ENCODE measurements at regions not wholly inside any gene's neighbourhood (a gene's known extent, or its start where the extent isn't known, plus 50 kb on each side); places are given as distances from the start of the nearest gene placed in this dataset.

DNA sequence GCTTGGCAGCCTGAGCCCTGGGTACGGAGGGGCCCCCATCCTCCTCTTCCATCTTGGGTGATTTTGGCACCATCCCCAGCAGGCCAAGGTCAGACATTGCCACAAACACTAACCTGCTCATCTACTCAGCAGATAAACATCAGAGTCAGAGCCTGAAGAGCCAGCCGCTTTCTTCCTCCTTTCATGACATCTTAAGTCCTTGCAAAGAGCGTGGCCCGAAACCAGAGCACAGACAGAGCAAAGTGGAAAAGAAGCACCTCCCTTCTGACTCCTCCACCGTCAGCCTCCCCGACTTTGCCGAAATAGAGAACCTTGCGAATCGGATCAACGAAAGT, 60.4 kb upstream of the RPH3AL start:
- DNase-seq (ENCODE audit: low read depth): no peak

DNA sequence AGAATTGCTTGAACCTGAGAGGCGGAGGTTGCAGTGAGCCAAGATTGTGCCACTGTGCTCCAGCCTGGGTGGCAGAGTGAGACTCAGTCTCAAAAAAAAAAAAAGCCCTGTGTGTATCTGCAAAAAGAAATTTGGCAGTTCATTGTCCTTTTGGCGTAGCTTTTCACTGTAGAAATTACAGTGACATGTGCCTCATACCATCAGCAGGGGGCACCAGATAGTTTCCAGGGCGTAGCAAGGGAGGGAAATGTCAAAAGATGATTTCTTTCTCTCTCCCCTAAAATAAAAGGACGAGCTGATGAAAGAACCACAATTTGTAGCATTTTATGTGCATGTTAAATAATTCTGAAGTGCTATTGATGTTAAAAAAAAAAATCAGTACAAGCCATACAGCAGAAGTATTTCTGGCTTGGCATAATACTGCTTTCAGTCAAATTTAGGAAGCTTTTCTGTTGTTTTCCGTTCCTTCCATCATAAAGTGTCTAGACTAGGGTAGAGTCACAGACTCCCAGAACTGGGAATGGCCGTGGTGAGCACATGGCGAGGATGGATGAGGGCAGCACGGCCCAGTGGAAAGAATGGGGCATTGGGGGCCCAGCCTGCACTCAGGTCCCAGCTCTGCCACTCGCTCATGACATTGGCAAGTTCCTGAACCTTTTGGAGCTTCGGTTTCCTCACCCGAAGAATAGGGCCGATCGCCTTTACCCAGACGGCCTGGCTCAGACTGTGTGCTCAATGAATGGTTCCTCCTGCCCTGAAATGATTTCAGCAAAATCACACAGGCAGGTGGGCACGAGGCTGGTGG, 59.8 kb upstream of the RPH3AL start:
- DNase-seq (ENCODE audit: low read depth): no peak

DNA sequence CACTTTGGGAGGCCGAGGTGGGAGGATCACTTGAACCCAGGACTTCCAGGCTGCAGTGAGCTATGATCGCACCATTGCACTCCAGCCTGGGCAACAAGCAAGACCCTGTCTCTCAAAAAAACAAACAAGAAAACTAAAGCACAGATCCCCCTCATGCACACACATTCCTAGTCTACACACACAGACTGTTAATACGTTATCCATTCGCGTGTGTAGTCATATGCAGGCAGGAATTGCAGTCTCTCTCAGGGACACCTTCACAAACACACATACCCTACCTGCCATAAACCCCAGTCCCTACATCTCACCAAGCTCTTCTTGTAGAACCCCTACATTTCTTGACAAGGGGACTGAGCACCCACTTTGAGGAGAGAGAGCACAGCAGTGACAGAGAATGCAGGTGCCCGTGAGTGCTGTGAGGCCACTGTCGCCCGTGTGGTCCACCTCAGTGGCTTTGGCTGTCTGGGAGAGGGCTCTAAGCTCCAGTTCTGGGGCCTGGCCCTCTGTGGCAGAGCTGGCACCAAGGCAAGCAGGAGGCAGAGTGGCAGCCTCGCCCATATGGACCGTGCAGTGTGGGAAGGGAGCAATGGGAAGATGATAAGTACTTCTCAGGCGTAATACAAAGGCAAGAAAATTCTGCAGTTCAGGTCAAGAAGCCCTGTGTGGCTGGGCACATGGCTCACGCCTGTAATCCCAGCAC, 59.0 kb upstream of the RPH3AL start:
- DNase-seq (ENCODE audit: low read depth): no peak

DNA sequence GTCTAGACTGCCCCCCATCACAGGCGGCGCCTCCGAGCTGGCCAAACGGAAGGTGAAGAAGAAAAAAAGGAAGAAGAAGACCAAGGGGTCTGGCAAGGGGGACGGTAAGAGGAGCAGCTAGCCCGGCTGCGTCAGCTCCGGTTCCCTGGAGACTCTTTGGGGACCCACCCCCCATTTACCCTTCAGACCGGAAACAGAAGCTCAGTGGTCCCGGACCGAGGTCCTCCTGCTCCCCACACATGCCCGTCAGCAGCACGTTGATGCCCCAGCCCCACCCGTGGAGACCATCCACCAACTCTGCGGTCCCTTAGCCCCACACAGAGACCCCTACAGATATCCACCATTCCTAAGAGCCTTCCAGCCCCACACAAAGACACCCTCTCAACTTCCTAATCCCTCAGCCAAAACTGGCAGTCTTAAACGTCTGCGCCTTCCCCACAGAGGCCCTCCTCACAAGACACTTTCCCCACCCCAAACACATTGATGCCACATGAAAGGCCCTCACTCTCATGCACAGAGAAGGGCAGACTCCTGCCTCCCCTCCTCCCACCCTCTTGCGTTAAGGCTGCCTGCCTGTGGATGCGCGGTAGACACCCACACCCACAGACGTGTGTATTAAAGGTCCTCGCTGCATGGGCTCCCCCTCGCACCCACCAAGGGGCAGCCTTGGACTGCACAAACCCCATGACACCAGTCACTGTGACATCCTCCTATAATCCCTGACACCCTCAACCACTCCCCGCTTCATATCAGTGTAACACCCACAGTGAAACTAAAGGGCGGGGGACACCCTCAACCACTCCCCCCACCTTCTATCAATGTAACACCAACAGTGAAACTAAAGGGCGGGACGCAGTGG, 58.2 kb upstream of the RPH3AL start:
- no peak for DNase-seq (ENCODE audit: low read depth)

DNA sequence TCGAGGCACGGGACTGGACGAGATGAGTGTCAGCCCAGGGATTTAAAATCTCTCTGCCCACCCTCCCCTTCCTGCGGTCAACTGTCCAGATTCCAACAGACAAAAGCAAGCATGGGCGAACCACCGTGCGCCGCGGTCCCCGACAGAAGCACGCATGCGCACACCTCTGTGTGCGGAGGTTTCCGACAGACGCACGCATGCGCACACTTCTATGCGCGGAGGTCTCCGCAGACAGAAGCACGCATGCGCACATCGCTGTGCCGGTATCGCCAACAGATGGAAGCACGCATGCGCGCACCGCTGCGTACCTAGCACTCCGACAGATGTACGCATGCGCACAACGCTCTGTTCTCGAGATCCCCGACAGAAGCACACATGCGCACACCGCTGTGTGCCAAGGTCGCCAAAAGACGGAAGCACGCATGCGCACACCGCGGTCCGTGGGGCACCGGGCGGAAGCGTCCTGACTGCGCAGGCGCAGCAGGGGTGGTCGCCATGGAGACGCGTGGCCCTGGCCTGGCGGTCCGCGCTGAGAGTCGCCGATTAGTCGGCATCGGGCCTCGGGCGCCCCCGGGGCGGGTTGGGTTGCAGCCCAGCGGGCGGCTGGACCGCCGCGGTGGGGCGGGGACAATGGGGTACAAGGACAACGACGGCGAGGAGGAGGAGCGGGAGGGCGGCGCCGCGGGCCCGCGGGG, 57.4 kb upstream of the RPH3AL start:
- peak; percentile 97 for DNase-seq (ENCODE audit: low read depth)

DNA sequence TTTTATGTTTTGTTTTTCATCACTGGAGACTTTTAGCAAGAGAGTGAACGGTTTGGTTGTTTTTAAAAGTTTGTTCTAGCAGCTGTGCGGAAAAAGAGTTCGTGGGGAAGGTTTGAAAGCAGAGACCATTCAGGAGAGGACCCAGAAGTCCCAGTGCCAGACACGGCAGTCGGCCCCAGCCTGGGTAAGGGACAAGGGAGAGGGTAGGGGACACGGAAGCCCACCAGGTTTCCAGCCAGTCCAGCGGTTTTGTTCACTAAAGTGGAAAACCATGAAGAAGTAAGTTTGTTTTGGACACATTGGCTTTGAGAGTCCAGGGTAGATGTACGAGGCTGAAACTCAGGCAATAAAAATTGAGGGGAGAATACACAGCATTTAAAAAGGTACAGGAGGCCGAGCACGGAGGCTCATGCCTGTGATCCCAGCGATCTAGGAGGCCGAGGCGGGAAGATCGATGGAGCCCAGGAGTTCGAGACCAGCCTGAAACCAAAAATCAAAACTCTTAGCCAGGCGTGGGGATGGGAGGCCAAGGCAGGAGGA, 56.8 kb upstream of the RPH3AL start:
- no peak for DNase-seq (ENCODE audit: low read depth)

DNA sequence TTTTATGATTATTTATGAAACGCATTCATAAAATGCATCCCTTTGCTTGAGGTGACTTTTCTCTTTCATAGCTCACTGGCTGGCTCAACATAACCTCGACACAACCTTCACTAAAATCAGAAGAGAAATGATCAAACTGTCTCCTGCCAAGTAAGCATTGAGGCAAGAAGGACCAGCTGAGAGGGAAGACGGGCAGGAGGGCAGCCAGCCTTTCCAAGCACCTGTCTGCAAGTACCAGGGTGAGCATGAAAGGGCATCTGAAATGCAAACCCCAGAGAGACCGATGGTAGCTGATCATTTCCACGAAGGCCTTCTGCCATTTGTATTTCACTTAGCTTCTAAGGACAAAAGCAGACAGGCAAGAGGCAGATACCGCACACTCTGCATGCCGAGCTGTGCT, 52.1 kb upstream of the RPH3AL start:
- no peak for DNase-seq (ENCODE audit: low read depth)

All from stimulated activated CD8-positive, alpha-beta memory T cell treated with anti-CD3 and anti-CD28 coated beads, Interleukin-7, amount 100 ng/mL, for 24 hours (primary cell).